GM13976 (cell line): ENCODE measurements at regions not wholly inside any gene's neighbourhood (a gene's known extent, or its start where the extent isn't known, plus 50 kb on each side); places are given as distances from the start of the nearest gene placed in this dataset.

Source experiments
- DNase-seq: peaks from one replicate; pipeline ENCODE4 v3.0.0; 2012; ENCODE audit warnings: low spot score
- CTCF ChIP-seq: IDR thresholded peaks from 2 replicates; pipeline ENCODE4 v1.5.1; 2012; ENCODE audit warnings: borderline replicate concordance, mild to moderate bottlenecking; ENCODE audit not compliant: insufficient read depth; ENCODE audit errors: extremely low read depth, missing control alignments, control extremely low read depth
- in situ Hi-C: fragments of 300-500 bp; cut with MboI; formaldehyde crosslinking; loops from one replicate; pipeline ENCODE4 v1.12.0; 2022; ENCODE audit warnings: low sequenced_read_pairs, mixed read lengths, inconsistent platforms; ENCODE audit not compliant: unreplicated experiment

GRCh38 chr1:218164111-218164929, 120.8 kb upstream of the RRP15 start:
- in situ Hi-C loops = no loop called here
- peak; percentile 18 for DNase-seq
- no peak for TF ChIP-seq CTCF

- no peak for TF ChIP-seq CTCF
- in situ Hi-C loops = no loop called here
- DNase-seq = peak; percentile 44
These were observed 120.0 kb upstream of the RRP15 start for GRCh38 chr1:218164930-218165700.

- TF ChIP-seq CTCF = no peak
- in situ Hi-C loops = no loop called here
- DNase-seq = no peak
These were observed 119.4 kb upstream of the RRP15 start for GRCh38 chr1:218165701-218166114.

GRCh38 chr1:218166268-218166945, 118.7 kb upstream of the RRP15 start:
- in situ Hi-C loops = no loop called here
- TF ChIP-seq CTCF = no peak
- DNase-seq = no peak

- peak; percentile 56 for TF ChIP-seq CTCF
- peak; percentile 8 for DNase-seq
- in situ Hi-C loops = no loop called here
These were observed 113.7 kb upstream of the RRP15 start for GRCh38 chr1:218171302-218171893.

- in situ Hi-C loops = no loop called here
- no peak for TF ChIP-seq CTCF
These were observed 102.6 kb upstream of the RRP15 start for GRCh38 chr1:218182455-218182854.

More at GRCh38 chr1:218182455-218182854, 102.6 kb upstream of the RRP15 start:
- no peak for DNase-seq
